HG03066 (cell line): ENCODE measurements at regions not wholly inside any gene's neighbourhood (a gene's known extent, or its start where the extent isn't known, plus 50 kb on each side); places are given as distances from the start of the nearest gene placed in this dataset.

Experiments used
- ATAC-seq: cut with Tn5 transposase; IDR thresholded peaks from one replicate; pipeline ENCODE4 v1.9.1; 2021; ENCODE audit warnings: low read depth; ENCODE audit not compliant: unreplicated experiment

DNA sequence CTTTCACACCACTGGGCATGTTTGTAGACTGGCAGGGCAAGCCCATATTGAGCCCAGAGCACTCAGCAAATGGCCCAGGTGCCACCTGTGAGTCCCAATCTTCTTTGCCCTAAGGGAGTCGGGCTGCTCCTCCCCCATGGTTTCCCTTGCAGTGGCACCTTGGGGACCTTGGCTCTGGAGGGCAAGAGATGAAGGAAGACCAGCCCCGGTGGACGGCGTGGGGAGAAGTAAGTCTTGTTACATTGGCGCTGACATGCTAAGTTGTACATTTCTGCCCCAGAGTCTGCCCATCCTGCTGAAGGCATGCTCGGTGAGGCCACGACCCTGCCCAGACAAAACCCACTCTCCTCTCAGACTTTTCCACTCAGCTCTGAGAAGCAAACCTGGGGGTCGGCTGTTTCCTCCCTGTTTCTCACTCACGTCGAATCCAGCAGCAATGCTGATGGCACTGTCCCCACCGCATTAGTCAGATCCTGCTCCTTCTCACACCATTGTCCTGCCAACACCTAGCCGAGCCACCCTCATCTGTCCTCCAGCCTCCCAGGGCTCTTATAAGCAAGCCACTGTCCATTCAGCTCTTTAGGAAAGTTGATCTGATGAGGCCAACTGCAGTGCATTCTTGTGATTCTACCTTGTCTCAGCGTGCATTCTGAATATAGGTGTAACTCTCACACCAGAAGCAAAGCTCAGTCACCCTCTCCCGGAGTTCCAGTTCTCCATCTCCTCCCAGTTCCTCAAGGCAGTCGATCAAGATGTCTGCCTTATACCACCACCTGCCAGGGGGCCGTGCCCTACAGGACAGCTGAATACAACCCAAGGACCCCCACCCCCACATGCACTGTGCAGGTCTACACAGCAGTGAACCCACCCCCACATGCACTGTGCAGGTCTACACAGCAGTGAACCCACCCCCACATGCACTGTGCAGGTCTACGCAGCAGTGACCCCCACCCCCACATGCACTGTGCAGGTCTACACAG lies 827.1 kb downstream of the TBC1D22A start:
- ATAC-seq: no peak

DNA sequence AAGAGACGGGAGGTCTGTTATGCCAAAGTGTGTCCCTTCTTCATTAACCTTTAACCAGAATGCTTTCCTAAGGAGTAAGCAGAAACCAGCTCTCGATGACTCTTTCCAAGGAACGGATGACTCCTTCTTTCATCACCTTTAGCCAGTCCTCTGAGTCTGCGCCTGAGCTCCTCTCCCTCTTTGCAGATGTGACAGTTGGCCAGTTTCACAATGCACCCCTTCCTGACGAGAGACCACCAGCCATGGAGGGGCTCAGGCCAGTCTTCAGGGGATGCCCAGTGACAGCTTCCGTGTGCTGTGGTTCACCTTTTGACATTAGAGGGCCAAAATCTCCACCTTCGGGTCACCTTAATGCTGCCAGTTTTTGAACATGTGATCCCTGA lies 826.1 kb downstream of the TBC1D22A start:
- no peak for ATAC-seq

DNA sequence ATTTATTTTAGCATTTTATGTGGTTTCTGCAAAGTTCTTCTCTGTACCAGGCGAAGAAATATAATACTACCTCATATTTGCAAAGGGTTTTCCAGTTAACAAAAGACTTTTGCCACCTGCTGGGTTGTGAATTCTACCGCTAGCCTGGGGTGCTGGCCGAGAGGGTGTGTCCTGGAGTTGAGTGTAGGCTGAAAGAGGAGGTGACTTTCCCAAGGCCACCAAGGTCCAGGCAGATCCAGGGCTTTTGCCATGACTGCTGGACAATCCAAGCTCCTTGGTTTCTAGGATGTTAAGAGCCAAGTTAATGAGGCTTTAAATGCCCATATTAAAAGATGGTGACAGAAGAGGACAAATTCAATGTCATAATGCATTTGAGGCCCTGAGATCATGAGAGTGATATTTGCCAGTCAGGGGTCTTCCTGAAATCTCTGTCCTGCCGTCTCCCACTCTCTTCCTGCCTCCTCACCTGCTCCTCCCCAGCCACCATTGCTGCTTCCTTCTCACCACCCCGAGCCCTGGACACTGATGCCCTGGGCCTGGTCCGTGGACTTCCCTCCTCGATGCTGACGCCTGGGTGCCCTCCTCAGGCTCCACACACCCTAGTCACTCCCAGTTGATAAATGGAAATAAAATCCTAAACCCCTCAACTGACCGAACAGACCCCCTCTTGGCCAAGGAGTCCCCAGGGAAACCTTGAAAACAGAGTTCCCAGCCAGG lies 825.6 kb downstream of the TBC1D22A start:
- no peak for ATAC-seq

DNA sequence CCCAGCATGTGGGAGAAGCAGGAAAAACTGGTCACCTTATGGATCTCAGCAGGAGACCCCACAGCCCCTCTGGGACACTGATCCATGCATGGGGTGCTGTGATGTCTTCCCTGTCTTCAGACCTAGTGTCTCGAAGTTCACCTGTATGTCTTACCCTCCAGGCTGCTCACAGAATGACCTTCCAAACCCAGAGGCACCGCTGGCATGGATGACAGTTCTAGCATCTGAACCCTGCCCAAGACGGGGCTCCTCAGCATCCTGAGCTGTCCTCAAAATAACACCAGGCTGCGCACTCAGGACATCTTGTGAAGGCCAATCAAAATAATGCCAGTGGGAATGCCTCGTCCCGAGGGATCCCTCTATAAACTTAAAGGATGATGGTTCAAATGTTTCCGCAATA lies 824.9 kb downstream of the TBC1D22A start:
- no peak for ATAC-seq

DNA sequence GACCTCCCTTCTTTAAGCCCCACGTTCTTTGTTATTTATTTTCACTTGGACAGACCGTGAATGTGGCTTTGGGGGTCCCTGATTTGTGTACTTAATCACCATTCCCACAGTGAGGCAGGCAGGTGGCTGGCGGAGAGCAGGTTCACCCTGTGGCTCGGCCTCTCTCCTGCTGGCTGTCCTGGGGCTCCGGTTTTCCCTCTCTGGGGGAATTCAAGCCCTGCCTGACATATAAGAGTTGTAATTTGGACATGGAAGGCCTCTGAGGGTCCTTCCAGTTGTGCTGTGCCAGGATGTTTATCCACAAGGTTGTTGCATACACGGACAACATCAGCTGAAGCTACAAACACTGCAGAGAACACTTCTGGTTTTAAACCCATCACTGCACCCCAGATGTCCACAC lies 824.5 kb downstream of the TBC1D22A start:
- ATAC-seq: no peak

DNA sequence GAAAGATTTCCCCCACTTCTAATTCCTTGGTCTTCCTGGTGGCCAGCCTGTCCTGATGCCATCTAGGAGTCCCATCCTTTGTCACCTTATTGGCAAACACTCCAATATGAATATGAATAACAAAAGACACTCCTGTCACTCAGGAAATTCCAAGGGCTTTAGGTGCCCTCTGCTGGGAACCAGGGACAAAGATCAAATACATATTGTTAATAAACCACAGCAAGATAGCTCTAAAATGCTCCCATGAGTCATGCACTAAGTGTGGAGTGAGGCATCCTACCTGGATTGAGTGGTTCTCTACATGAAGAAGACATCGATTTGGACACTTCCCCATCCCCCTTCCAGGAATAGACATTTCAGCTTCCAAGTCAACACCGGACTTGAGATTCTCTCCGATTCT lies 823.6 kb downstream of the TBC1D22A start:
- no peak for ATAC-seq

DNA sequence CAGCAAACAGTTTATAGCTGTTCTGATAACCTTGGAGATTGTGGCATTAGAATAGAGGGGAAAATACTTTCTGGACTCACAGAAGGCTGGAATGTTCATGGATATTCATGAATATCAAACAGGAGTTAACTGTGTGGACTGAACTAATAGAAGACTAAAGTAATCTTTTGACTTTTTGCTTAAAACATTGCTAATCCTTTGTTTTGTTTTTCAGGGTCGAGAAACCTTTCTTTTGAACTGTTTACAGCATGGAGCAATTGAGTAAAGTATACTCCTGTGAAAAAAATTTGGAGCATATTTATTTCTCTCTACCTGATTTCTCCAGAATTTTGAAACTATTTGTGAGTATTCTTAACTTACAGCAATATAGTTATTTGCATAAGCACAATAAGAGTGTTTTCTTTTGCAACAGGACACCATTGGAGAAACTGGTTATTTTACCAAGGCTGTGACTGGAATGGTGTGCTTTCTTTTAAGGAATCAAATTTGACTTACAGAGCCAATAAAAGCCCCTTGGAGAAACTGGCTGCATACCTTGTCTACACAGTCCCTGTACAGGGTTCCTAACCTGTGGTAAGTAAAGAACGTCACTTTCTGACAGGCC lies 821.6 kb downstream of the TBC1D22A start:
- ATAC-seq: no peak

DNA sequence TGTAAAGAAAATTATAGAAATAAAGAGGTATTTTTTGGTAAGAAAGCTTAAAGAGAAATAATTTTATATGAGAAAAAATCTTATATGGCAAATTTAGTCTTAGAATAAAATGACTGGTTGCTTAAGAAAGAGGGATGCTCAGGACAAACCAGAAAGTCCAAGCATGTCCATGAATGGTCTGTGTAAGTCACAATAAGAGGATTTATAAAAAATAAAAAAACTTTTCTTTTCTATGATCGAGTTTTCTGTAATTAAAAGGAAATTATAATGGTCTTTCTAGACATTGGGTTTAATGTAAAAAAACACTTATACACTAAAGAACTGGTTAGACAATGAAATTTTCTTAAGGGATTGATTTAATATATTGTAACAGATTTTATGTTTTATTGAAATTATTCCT lies 819.6 kb downstream of the TBC1D22A start:
- no peak for ATAC-seq

DNA sequence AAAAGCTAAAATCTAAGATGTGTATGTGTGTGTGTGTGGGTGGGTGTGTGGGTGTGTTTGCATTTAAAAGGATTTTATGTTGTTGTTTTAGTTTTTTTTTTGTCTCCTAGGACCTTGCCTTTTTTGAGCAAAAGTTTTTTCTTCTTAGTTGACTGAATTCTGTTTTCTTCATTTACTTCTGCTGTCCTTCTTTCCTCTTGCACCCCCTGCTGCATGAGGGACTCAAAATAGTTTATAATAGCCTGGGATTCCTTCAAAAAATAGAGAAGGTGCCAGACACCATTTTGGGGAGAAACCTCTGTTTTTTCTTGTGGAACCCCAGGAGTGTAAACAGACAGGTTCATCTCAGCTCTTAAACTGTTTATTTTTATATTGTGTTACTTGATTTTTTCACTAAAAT lies 817.7 kb downstream of the TBC1D22A start:
- no peak for ATAC-seq

DNA sequence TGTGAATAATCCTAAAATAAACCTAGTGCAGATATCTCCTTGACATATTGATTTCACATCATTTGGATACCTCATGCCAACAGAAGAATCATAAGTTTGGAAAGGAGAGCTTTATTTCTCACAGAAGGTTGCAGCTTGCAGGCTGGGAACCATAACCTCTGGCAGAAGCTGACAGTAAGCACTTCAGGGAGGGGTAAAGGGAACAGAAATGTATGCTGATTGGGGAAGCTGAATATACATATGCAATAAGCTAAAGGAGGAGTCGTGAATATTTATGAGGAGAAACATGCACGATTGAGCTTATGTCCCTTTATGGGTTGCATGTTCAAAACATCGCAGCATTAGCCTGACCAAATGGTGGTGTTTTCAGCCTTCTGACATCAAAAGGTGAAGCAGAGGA lies 814.5 kb downstream of the TBC1D22A start:
- no peak for ATAC-seq

DNA sequence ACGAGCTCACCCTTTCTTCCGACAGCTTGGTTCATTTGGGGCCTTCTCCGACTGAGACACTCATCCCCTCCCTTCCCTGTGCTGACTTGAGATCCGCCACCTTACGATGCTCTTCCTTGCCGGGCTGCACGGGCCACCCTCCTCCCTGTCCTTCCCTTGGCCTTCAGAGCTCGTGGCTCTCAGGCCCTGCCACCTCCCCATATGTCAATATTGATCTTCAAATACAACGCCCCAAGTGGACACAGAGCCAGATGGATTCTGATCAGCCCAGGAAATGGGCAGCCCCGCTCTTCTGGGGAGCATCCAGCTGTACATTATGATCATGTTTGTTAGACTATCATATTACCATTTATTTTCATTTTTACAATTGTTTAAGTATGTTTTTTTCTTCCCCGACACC lies 812.8 kb downstream of the TBC1D22A start:
- ATAC-seq: no peak

DNA sequence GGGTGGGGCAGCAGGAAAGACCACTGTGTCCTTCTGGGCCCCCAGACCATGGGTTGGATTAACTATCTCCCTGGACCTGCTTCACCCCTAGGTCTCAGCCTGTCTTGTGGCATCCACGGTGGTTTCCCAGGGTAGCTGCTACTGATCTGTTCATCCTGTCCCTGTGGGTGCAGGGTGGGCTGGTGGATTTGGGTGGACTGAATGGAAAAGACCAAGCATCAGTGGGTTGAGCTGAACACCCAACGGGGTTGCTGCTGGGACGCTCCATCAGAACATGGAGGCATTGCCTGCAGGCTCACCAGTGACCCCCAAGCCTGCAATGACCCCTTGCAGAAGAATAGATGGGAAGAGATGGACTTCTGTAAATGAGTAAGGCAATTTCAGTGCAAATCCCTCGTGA lies 812.1 kb downstream of the TBC1D22A start:
- no peak for ATAC-seq

DNA sequence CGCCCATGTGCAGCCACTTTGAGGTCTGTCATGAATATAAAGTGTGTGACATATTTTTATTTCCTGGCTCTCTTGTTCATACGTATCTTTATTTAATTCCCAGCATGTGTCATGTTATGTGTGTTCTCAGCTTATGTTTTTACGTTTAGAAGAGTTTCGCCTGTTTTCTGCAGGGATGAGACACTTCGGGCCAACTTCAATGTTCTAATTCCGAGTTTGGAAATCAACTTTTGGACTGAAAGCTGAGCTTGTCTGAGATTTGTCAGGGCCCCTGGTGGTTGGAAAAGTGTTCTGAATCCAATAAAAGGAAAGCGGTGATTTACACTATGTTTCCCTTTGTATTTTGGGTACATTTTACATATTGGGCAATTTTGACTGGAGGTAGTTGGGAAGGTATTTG lies 810.7 kb downstream of the TBC1D22A start:
- no peak for ATAC-seq

DNA sequence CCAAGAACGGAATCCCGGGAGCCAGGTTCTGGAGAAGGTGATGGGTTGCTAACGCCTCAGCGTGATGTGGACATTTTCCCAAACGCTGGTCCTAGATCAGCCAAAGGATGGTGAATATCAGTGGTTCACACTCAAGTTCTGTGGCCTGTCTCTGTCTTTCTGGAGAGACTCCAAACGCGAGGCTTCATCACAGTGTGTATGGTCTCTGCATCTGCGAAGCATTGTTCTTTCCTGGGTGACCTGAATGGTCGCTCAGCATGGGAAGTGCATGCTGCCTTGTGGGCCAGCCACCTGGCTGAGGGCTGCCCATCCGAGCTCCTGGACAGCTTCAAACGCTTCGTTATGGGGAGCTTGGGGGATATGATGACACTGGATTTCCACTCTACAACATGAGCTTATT lies 810.0 kb downstream of the TBC1D22A start:
- no peak for ATAC-seq

DNA sequence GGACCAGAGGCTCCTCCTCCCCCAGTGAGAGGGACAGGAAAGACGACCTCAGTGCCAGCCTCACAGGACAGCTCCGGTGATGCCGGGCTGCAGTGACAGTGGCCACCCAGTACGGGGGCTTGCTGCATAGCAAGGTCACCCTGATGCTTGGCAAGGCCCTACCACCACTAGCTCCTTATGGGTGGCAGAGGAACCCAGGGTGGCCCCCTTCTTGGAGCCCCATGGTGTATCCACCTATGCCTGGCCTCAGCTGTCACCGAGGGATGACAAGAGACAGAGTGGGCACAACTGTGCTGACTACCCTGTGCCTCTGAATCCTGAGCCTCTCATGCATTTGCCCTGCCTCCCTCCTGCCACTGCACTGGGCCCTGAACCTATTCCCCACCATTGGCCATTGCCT lies 809.2 kb downstream of the TBC1D22A start:
- no peak for ATAC-seq

DNA sequence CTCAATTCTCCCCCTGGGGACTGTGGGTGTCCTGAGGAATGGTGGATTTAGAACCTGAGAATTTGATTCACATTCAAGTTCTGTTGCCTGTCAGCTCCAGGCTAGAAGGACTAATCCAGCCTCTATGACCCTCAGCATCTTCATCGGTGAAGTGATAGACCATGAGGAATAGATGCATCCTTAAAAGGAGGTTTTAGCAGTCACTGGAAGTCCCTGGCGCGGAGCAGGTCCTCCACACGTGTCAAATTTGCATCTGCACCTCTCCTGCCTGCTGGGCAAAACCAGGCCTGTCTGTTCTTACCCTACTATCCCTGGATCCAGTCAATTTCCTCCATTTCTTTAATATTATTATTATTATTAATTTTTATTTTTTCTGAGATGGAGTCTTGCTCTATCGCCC lies 808.4 kb downstream of the TBC1D22A start:
- ATAC-seq: no peak

DNA sequence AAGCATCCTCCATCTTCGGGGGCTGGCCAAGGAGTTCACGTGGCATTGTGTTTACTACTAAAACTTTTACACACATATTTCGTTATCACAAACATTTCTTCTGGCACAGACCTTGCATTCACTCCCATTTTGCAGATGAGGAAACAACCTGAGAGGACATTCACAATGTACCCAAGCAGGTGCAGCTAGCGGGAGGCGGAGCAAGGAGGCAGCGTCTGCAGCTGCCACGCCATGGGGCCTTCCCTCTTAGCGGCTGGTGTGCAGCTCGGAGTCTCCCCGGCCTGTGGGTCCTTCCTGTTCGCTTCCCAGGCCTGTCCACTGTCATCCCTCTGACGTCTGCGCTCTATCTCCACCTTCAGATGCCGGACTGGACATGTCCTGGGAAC lies 807.8 kb downstream of the TBC1D22A start:
- no peak for ATAC-seq

DNA sequence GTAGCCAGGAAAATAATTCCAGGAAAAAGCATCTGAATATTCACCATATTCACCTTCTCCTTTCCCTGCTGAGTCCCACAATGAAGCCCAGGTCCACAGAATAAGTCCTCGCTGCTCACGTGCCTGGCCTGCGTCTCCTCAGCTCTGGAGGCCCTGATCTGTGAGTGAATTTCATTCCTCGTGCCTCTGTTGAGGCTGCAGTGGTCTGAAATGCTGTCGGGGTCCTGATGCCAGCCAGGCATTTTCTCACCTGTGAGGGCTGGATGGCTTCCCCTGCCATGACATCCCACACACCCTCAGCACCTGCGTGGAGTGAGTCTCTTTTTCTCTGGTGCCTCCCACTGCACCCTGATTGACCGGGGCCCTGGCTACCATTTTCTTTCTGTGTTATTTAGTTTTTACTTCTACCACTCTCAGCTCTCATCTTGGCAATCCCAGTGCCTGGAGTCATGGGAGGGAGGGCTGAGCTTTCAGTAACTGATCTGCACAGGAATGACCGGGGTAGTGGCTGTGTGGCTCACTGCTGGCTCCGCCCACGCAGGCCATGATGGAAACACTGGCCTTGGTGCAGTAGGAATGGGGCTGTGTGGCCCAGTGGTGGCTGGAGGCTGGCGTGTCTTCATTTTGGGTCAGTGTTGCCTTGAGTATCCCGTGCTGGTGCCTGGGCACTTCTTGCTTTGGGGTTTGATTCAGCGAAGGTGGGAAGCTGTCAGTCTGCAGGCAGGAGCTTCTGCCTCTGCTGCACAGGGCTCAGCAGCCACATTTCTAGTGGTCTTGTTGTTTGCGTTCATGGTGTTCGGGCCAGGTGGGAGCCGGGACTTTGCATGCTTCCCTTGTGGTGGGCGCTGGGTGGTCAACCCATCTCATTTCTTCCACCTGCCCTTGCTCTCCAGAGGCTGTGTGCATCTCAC lies 807.2 kb downstream of the TBC1D22A start:
- ATAC-seq: no peak

DNA sequence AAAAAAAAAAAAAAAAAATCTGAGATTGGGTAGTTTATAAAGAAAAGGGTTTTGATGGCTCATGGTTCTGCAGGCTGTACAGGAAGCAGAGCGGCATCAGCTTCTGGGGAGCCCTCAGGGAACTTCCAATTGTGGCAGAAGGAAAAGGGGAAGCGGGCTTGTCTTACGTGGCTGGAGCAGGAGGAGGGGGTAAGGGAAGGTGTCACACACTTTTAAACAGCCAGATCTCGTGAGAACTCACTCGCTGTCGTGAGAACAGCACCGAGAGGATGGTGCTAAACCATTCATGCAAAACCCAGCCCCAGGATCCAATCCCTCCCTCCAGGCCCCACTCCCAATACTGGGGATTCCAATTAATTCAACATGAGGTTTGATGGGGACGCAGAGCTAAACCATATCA lies 806.2 kb downstream of the TBC1D22A start:
- no peak for ATAC-seq
